A549 (cell line): ENCODE measurements at regions not wholly inside any gene's neighbourhood (a gene's known extent, or its start where the extent isn't known, plus 50 kb on each side); places are given as distances from the start of the nearest gene placed in this dataset.

Experiments used
- CTCF ChIP-seq: fragments of >200 bp; sonication (Bioruptor Twin); formaldehyde crosslinking; IDR thresholded peaks from 3 replicates; pipeline ENCODE4 v1.5.1; 2016
- POLR2A ChIP-seq: IDR thresholded peaks from 2 replicates; pipeline ENCODE4 v1.6.1; 2012; ENCODE audit warnings: mild to moderate bottlenecking, low read length
- POLR2AphosphoS2 ChIP-seq: conservative IDR thresholded peaks from 2 replicates; pipeline ENCODE4 v1.6.1; 2012; ENCODE audit warnings: low read length, improper control_type of control experiment, inconsistent platforms
- TP53 ChIP-seq: fragments of 250-450 bp; sonication (Bioruptor Pico); IDR thresholded peaks from 2 replicates; pipeline ENCODE4 v1.5.0; 2021; ENCODE audit warnings: mild to moderate bottlenecking, moderate library complexity
- TF ChIP-seq, protein P1 (sequence below): fragments of 200-600 bp; sonication (generic); IDR thresholded peaks from 2 replicates; pipeline ENCODE4 v1.6.1; 2016; ENCODE audit warnings: antibody characterized with exemption, mild to moderate bottlenecking, moderate library complexity

GRCh38 chr3:193879099-193879863, 256.7 kb upstream of the HES1 start:
- TF ChIP-seq TP53 (CRISPR knock-in tag), result no peak
- TF ChIP-seq POLR2AphosphoS2, result no peak
- no peak for TF ChIP-seq CTCF
- no peak for TF ChIP-seq POLR2A
- TF ChIP-seq, protein P1, sequence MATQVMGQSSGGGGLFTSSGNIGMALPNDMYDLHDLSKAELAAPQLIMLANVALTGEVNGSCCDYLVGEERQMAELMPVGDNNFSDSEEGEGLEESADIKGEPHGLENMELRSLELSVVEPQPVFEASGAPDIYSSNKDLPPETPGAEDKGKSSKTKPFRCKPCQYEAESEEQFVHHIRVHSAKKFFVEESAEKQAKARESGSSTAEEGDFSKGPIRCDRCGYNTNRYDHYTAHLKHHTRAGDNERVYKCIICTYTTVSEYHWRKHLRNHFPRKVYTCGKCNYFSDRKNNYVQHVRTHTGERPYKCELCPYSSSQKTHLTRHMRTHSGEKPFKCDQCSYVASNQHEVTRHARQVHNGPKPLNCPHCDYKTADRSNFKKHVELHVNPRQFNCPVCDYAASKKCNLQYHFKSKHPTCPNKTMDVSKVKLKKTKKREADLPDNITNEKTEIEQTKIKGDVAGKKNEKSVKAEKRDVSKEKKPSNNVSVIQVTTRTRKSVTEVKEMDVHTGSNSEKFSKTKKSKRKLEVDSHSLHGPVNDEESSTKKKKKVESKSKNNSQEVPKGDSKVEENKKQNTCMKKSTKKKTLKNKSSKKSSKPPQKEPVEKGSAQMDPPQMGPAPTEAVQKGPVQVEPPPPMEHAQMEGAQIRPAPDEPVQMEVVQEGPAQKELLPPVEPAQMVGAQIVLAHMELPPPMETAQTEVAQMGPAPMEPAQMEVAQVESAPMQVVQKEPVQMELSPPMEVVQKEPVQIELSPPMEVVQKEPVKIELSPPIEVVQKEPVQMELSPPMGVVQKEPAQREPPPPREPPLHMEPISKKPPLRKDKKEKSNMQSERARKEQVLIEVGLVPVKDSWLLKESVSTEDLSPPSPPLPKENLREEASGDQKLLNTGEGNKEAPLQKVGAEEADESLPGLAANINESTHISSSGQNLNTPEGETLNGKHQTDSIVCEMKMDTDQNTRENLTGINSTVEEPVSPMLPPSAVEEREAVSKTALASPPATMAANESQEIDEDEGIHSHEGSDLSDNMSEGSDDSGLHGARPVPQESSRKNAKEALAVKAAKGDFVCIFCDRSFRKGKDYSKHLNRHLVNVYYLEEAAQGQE, result no peak
